Fibroblast of gingiva (primary cell): ENCODE measurements at regions not wholly inside any gene's neighbourhood (a gene's known extent, or its start where the extent isn't known, plus 50 kb on each side); places are given as distances from the start of the nearest gene placed in this dataset.

Experiments
- DNase-seq: peaks from one replicate; pipeline ENCODE4 v3.0.0-alpha.2; 2011; ENCODE audit warnings: low read depth

DNA sequence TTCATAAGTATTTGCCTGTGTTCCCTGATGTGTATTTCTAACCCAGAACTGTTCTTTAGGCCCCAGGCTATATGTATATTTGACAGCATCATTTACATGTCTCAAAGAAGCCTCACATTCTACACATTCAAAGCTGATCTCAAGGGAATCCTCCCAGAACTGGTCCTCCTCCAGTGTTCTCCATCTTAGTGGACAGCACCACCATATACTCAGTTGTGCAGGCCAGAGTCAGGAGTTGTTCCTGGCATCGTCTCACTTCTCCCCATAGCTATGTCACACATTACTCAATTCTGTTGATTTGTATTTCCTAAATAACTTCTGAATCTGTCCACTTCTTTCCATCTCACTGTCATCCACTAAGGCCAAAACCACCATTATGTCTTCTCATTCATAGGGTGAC is 82.8 kb upstream of the TRPC3 start:
- DNase-seq, result no peak

DNA sequence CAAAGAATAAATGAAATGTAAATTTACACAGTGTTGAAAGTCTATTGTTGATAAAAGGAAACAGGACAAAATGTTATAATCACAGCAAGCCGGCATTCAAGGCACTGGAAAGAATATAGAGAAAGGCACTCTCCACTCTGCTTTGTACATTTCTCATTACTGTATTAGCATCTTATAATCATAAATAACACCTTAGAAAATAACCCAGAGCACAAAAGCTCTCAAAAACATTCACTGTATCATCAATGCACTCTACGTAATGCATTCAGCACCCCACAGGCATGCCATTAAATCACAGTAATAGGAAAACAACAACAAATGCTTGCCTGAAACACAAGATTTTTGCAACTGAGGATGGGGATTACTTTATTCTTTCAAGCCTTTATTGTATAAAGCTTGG is 75.3 kb upstream of the TRPC3 start:
- no peak for DNase-seq

GRCh38 chr4:122017296-122017695 is 65.4 kb upstream of the TRPC3 start:
- no peak for DNase-seq

DNA sequence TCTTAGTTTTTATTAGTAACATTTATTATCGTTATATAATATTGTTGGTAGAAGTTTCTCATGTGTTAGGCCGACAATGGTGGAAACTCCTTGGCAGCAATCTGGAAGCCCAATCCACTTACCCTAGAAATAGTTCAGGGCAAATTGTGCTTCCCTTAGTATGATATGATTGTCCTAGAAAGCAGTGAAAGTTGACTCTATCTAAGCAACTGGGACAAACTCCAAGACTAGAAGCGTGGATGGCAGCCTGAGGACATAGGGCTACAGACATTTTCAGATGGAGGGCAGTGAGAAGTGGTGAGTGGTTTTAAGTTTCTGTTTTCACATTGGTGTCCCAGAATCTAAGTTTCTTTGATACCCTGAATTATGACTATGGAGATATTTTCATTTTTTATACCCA is 63.3 kb upstream of the TRPC3 start:
- no peak for DNase-seq

GRCh38 chr4:122012735-122013134 is 60.9 kb upstream of the TRPC3 start:
- peak; percentile 75 for DNase-seq

DNA sequence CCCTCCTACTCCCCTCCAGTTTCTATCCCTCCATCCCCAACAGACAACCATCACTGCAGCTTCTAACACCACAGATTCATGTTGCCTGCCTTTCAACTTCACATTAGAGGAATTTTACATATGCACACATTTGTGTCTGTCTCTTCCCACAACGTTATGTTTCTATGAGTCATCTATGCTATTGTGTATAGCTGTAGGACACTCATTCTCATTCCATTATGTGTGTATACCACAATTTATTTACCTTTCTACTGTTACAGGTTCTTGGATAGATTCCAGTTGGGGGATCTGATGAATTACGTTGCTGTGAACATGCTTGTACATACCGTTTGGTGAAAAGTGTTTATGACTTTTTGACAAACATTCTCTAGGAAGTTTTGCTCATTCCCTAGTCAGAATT is 58.8 kb upstream of the TRPC3 start:
- DNase-seq, result peak; percentile 43

DNA sequence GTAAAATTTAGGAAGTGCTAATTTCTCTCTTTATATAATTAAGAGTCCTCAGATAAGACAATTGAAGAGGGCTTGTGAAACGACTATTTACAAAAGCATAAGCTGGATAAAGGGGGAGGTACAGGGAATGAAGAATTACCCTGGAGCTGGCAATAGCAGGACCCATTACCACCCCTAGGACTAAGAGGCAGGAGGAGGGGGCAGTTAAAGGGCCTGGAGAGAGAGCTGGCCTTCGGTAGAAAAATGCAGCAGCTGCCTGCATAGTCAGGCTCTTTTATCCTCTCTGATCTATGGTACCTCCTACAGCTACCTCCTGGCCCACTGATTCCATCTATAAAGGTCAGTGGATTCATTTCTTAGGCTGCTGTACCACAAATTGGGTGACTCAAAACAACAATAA is 57.7 kb upstream of the TRPC3 start:
- no peak for DNase-seq

DNA sequence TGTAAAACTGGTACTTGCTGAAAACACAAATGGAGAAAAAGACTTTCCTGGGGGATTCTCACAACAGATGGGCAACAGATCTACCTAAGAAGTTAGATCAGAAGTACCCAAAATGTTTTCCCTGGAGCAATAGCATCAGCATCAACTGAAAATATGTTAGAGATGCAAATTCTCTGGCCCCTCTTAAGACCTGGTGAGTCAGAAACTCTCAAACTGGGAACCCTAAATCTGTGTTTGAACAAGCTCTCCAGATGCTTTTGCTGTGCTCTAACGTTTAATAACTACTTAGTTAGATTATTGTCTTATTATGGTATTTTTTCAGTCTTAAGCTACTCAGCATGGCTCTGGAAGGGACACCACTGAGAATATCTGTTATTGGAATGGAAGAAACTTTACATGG is 55.2 kb upstream of the TRPC3 start:
- DNase-seq, result no peak

- DNase-seq, result peak; percentile 84
These were observed 53.4 kb upstream of the TRPC3 start for GRCh38 chr4:122005064-122005755.

DNA sequence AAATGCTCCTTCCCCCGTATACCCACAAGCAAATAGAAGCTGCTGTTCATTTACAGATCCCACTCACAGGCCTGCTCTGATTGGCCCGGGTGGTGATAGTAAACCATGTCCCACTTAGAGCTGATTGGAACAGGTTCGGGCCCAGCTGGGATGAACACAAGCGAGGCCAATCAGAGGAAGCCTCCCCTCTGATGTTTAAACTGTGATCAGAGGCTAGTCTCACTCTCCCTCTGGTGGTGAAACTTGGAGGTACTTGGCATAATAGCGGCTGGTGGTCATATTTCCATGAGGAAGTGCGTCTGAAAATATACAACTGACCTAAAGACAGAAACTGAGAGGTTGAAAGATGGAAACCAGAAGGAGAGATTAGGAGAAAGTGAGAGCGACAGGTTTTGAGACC is 51.5 kb upstream of the TRPC3 start:
- DNase-seq, result no peak
